ENCODE measurements at regions not wholly inside any gene's neighbourhood (a gene's known extent, or its start where the extent isn't known, plus 50 kb on each side); places are given as distances from the start of the nearest gene placed in this dataset.

DNA sequence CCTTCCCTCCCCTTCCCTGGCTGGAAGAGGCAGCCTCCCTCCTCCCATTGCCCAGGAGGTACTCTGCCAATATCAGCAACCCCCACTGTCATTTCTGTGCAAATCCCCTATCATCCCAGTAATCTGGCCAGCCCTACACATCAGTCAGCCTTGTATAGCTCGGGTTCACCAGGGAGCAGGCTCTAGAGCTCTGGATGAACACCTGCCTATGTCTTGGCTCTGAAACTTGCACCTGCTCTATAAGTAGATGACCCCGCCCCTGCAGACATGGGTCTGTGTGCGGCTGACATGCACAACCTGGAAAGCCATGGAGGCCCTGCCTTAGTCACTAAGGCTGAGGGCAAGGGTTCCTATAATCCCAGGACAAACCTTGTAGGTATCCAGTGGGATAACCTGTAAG lies 1042.9 kb downstream of the UQCRFS1 start:
- H4K20me1 ChIP-seq (replicated peaks; ENCODE audit: control insufficient read depth, extremely low read depth, insufficient read depth, low read length) = no peaks in the 10 kb centered on the region
- FAIRE-seq (no peak), DNase-seq (ENCODE audit: low read depth, low spot score) (no peak)
- H3K79me2 ChIP-seq (ENCODE audit: control insufficient read depth, insufficient read depth, low read length) = no peaks in the 10 kb centered on the region
- BruUV-seq (replicated peaks) = no TSS peak
- dilution Hi-C loops (cut with MboI; ENCODE audit: extremely low pct_ligation_motif_present, low sequenced_read_pairs) = no loop called here
- H3K9me1 ChIP-seq (replicated peaks; ENCODE audit: control insufficient read depth, extremely low read depth, insufficient read depth, low read length) = no peaks in the 10 kb centered on the region
- H3K36me3 ChIP-seq (ENCODE audit: control insufficient read depth in 2 of 2, extremely low read depth in 1 of 2, insufficient read depth in 2 of 2, low read length in 2 of 2) = no peaks in the 10 kb centered on the region
- no peak overlapping the region for H2AFZ ChIP-seq (ENCODE audit: low read depth, low read length)
- H3K4me2 ChIP-seq (ENCODE audit: insufficient read depth, low read length) = no peak overlapping the region
- no peaks in the 10 kb centered on the region for H3K9me3 ChIP-seq (replicated peaks; ENCODE audit: control insufficient read depth, insufficient read depth, low read length)
- intact Hi-C loops (cut with micrococcal nuclease) = no loop called here
- TF ChIP-seq CTCF (IDR thresholded peaks at IDR 0.05; ENCODE audit: extremely low read depth in 1 of 2, insufficient read depth in 1 of 2, low read depth in 1 of 2, low read length in 2 of 2) (no peak), EZH2 (IDR thresholded peaks at IDR 0.05; ENCODE audit: borderline replicate concordance, low read depth, low read length, severe bottlenecking) (no peak), MYC (IDR thresholded peaks at IDR 0.05; ENCODE audit: low read depth, low read length) (no peak)
- TF ChIP-seq, protein P1, sequence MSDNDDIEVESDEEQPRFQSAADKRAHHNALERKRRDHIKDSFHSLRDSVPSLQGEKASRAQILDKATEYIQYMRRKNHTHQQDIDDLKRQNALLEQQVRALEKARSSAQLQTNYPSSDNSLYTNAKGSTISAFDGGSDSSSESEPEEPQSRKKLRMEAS (IDR thresholded peaks at IDR 0.05; ENCODE audit: insufficient read depth, insufficient read length) = no peak
- no peak overlapping the region for H3K9ac ChIP-seq (replicated peaks; ENCODE audit: extremely low read depth, insufficient read depth, low read length)
- no peak overlapping the region for H3K4me3 ChIP-seq (replicated peaks in 1 of 3; ENCODE audit: insufficient read depth in 1 of 3, low read depth in 1 of 3, low read length in 3 of 3)
- H3K4me1 ChIP-seq (ENCODE audit: control insufficient read depth, extremely low read depth, insufficient read depth, low read length) = no peaks in the 10 kb centered on the region
- no peak overlapping the region for H3K27ac ChIP-seq (ENCODE audit: insufficient read depth, low read depth, low read length)
- no peaks in the 10 kb centered on the region for H3K27me3 ChIP-seq (ENCODE audit: control insufficient read depth in 2 of 2, insufficient read depth in 2 of 2, low read length in 2 of 2)
- ChIA-PET POLR2A (no interaction called here), CTCF (no interaction called here)

GRCh38 chr19:28169168-28169887 lies 1043.6 kb downstream of the UQCRFS1 start:
- intact Hi-C loops (cut with micrococcal nuclease) = no loop called here
- CTCF ChIA-PET = no interaction called here
- no TSS peak for BruUV-seq (replicated peaks)

More at GRCh38 chr19:28169168-28169887, 1043.6 kb downstream of the UQCRFS1 start:
- no peaks in the 10 kb centered on the region for H3K36me3 ChIP-seq (ENCODE audit: control insufficient read depth in 2 of 2, extremely low read depth in 1 of 2, insufficient read depth in 2 of 2, low read length in 2 of 2)
- H3K9me3 ChIP-seq (replicated peaks; ENCODE audit: control insufficient read depth, insufficient read depth, low read length) = no peaks in the 10 kb centered on the region
- no peak overlapping the region for H3K4me3 ChIP-seq (replicated peaks in 1 of 3; ENCODE audit: insufficient read depth in 1 of 3, low read depth in 1 of 3, low read length in 3 of 3)
- DNase-seq (ENCODE audit: low read depth, low spot score) (no peak), FAIRE-seq (no peak)
- H3K27me3 ChIP-seq (ENCODE audit: control insufficient read depth in 2 of 2, insufficient read depth in 2 of 2, low read length in 2 of 2) = no peaks in the 10 kb centered on the region
- no peaks in the 10 kb centered on the region for H3K9me1 ChIP-seq (replicated peaks; ENCODE audit: control insufficient read depth, extremely low read depth, insufficient read depth, low read length)
- dilution Hi-C loops (cut with MboI; ENCODE audit: extremely low pct_ligation_motif_present, low sequenced_read_pairs) = no loop called here
- no peak overlapping the region for H3K4me2 ChIP-seq (ENCODE audit: insufficient read depth, low read length)
- no peak overlapping the region for H3K27ac ChIP-seq (ENCODE audit: insufficient read depth, low read depth, low read length)
- no peak overlapping the region for H3K9ac ChIP-seq (replicated peaks; ENCODE audit: extremely low read depth, insufficient read depth, low read length)
- no peaks in the 10 kb centered on the region for H3K4me1 ChIP-seq (ENCODE audit: control insufficient read depth, extremely low read depth, insufficient read depth, low read length)
- TF ChIP-seq POLR2A (IDR thresholded peaks at IDR 0.05; ENCODE audit: low read depth, low read length) (no peak), POLR2AphosphoS5 (IDR thresholded peaks at IDR 0.05; ENCODE audit: insufficient read depth, low read depth, low read length) (no peak), EZH2 (IDR thresholded peaks at IDR 0.05; ENCODE audit: borderline replicate concordance, low read depth, low read length, severe bottlenecking) (no peak), CTCF (IDR thresholded peaks at IDR 0.05; ENCODE audit: extremely low read depth in 1 of 2, insufficient read depth in 1 of 2, low read depth in 1 of 2, low read length in 2 of 2) (no peak), FOS (IDR thresholded peaks at IDR 0.05; ENCODE audit: borderline replicate concordance, insufficient read depth, low read length) (no peak), MYC (IDR thresholded peaks at IDR 0.05; ENCODE audit: low read depth, low read length) (no peak), GATA2 (IDR thresholded peaks at IDR 0.05; ENCODE audit: insufficient read depth, insufficient read length, low read depth, low read length) (no peak), JUN (IDR thresholded peaks at IDR 0.05; ENCODE audit: borderline replicate concordance, insufficient read depth, insufficient read length, low read depth) (no peak)
- no peaks in the 10 kb centered on the region for H4K20me1 ChIP-seq (replicated peaks; ENCODE audit: control insufficient read depth, extremely low read depth, insufficient read depth, low read length)
- no peaks in the 10 kb centered on the region for H3K79me2 ChIP-seq (ENCODE audit: control insufficient read depth, insufficient read depth, low read length)
- POLR2A ChIA-PET = no interaction called here
- H2AFZ ChIP-seq (ENCODE audit: low read depth, low read length) = no peak overlapping the region

All from endothelial cell of umbilical vein (primary cell).